PC-3 (cell line): ENCODE measurements at regions not wholly inside any gene's neighbourhood (a gene's known extent, or its start where the extent isn't known, plus 50 kb on each side); places are given as distances from the start of the nearest gene placed in this dataset.
"Not testable (repeated sequence)": the region's sequence is repeated elsewhere in the genome, so short reads cannot be mapped to it uniquely, and the experiment has no call there.

Source experiments
- ATAC-seq: fragments of 200-7000 bp; cut with Tn5 transposase; 2 replicates; pipeline ENCODE4 v1.9.1; 2020; ENCODE audit warnings: mild to moderate bottlenecking, moderate library complexity
- BruUV-seq: library from RNA; stranded (reverse); fragments of 400-500 nt; replicated peaks from 2 replicates; lab custom pipeline; 2021; lab: Mats Ljungman, UMichigan
- CTCF ChIA-PET: fragments of 300-600 bp; sonication (Branson Sonifier 250); formaldehyde crosslinking; loops from one replicate; lab custom pipeline; 2022; ENCODE audit warnings: antibody characterized with exemption; lab: Charles Lee
- POLR2A ChIA-PET: fragments of 300-600 bp; sonication (Branson Sonifier 250); formaldehyde crosslinking; loops from one replicate; lab custom pipeline; 2022; ENCODE audit warnings: antibody characterized with exemption; ENCODE audit not compliant: unreplicated experiment; lab: Charles Lee
- DNase-seq: peaks from one replicate; pipeline ENCODE4 v3.0.0-alpha.2; 2015
- H2AFZ ChIP-seq: fragments of 300-600 bp; sonication (generic); 2 replicates; pipeline ENCODE4 v1.6.0; 2016; ENCODE audit warnings: antibody characterized with exemption, low read length
- H3F3A ChIP-seq: fragments of 300-600 bp; sonication (generic); one replicate; pipeline ENCODE4 v1.6.0; 2017; ENCODE audit warnings: antibody characterized with exemption, low read length, control low read depth, mild to moderate bottlenecking; ENCODE audit not compliant: unreplicated experiment
- H3K27ac ChIP-seq: fragments of 300-600 bp; sonication (generic); 2 replicates; pipeline ENCODE4 v1.5.1; 2016; ENCODE audit warnings: mild to moderate bottlenecking, low read length
- H3K27me3 ChIP-seq: fragments of 300-600 bp; sonication (generic); 2 replicates; pipeline ENCODE4 v1.6.1; 2016; ENCODE audit warnings: low read length, mixed read lengths
- H3K36me3 ChIP-seq: fragments of 300-600 bp; sonication (generic); 2 replicates; pipeline ENCODE4 v1.6.1; 2016; ENCODE audit warnings: low read depth, mixed run types, low read length, mixed read lengths
- H3K4me1 ChIP-seq: fragments of 300-600 bp; sonication (generic); 2 replicates; pipeline ENCODE4 v1.5.1; 2016; ENCODE audit warnings: low read length; ENCODE audit not compliant: insufficient read depth
- H3K4me2 ChIP-seq: fragments of 300-600 bp; sonication (generic); 2 replicates; pipeline ENCODE4 v1.6.0; 2016; ENCODE audit warnings: low read length
- H3K4me3 ChIP-seq: fragments of 300-600 bp; sonication (generic); 2 replicates; pipeline ENCODE4 v1.5.1; 2016; ENCODE audit warnings: mild to moderate bottlenecking, low read length, mixed read lengths
- H3K79me2 ChIP-seq: fragments of 300-600 bp; sonication (generic); 2 replicates; pipeline ENCODE4 v1.6.1; 2017; ENCODE audit warnings: low read length, mixed read lengths
- H3K9ac ChIP-seq: fragments of 300-600 bp; sonication (generic); 2 replicates; pipeline ENCODE4 v1.6.0; 2016; ENCODE audit warnings: mild to moderate bottlenecking, low read length
- H3K9me2 ChIP-seq: fragments of 300-600 bp; sonication (generic); replicated peaks from 2 replicates; pipeline ENCODE4 v1.6.1; 2016; ENCODE audit warnings: mixed run types, low read length, mixed read lengths
- H3K9me3 ChIP-seq: fragments of 300-600 bp; sonication (generic); 2 replicates; pipeline ENCODE4 v1.6.1; 2016; ENCODE audit warnings: low read length, mixed read lengths
- H4K20me1 ChIP-seq: fragments of 300-600 bp; sonication (generic); 2 replicates; pipeline ENCODE4 v1.6.1; 2016; ENCODE audit warnings: low read length, mixed read lengths
- CTCF ChIP-seq: fragments of 300-600 bp; sonication (generic); conservative IDR thresholded peaks from 2 replicates; pipeline ENCODE4 v1.5.1; 2017; ENCODE audit warnings: antibody characterized with exemption, low read depth, mild to moderate bottlenecking, low read length
- EZH2 ChIP-seq: fragments of 300-600 bp; sonication (generic); IDR thresholded peaks from one replicate; pipeline ENCODE4 v1.6.1; 2017; ENCODE audit warnings: antibody characterized with exemption, mild to moderate bottlenecking, low read length; ENCODE audit not compliant: unreplicated experiment
- EZH2phosphoT487 ChIP-seq: fragments of 300-600 bp; sonication (generic); IDR thresholded peaks from 2 replicates; pipeline ENCODE4 v1.6.1; 2018; ENCODE audit warnings: mild to moderate bottlenecking, antibody characterized with exemption, low read length, borderline replicate concordance
- intact Hi-C: fragments of 100-400 bp; cut with micrococcal nuclease; formaldehyde crosslinking; loops from 2 replicates; pipeline ENCODE4 v1.9.0; 2023

- DNase-seq, result no peak
- Histone ChIP-seq H2AFZ (no peak overlapping the region), H3K4me3 (no peak overlapping the region), H3K9me3 (no peaks in the 10 kb centered on the region), H4K20me1 (no peaks in the 10 kb centered on the region), H3K27ac (no peak overlapping the region), H3K4me1 (no peaks in the 10 kb centered on the region), H3K9ac (no peak overlapping the region), H3K36me3 (no peaks in the 10 kb centered on the region), H3K79me2 (no peaks in the 10 kb centered on the region), H3K4me2 (no peak overlapping the region), H3K9me2 (no peaks in the 10 kb centered on the region), H3K27me3 (0 out of 2 replicates have a peak, but pooled peaks cover 4% of the 10 kb centered on the region), H3F3A (no peaks in the 10 kb centered on the region)
- ChIA-PET CTCF (no interaction called here), POLR2A (no interaction called here)
- no TSS peak for BruUV-seq
- TF ChIP-seq EZH2 (no peak), CTCF (no peak), EZH2phosphoT487 (no peak)
- intact Hi-C loops, result no loop called here
- no peak for ATAC-seq
These were observed 211.8 kb downstream of the UQCRFS1 start for GRCh38 chr19:29001141-29001581.

- H3K9me2 ChIP-seq, result no peaks in the 10 kb centered on the region
- no peak overlapping the region for H3K4me3 ChIP-seq
- H3K9ac ChIP-seq, result no peak overlapping the region
- POLR2A ChIA-PET, result no interaction called here
- H3K9me3 ChIP-seq, result no peaks in the 10 kb centered on the region
- intact Hi-C loops, result no loop called here
- H3K27ac ChIP-seq, result no peak overlapping the region
- H4K20me1 ChIP-seq, result no peaks in the 10 kb centered on the region
- H3K79me2 ChIP-seq, result no peaks in the 10 kb centered on the region
- ATAC-seq (no peak), DNase-seq (no peak)
- H2AFZ ChIP-seq, result no peak overlapping the region
- 0 out of 2 replicates have a peak, but pooled peaks cover 4% of the 10 kb centered on the region for H3K27me3 ChIP-seq
- H3K4me1 ChIP-seq, result no peaks in the 10 kb centered on the region
- TF ChIP-seq EZH2phosphoT487, result no peak
- TF ChIP-seq EZH2, result no peak
- TF ChIP-seq CTCF, result no peak
- H3F3A ChIP-seq, result no peaks in the 10 kb centered on the region
- CTCF ChIA-PET, result no interaction called here
- no TSS peak for BruUV-seq
- H3K4me2 ChIP-seq, result no peak overlapping the region
- H3K36me3 ChIP-seq, result no peaks in the 10 kb centered on the region
These were observed 213.1 kb downstream of the UQCRFS1 start for GRCh38 chr19:28999724-29000433.

GRCh38 chr19:28998974-28999373, 214.0 kb downstream of the UQCRFS1 start:
- no peaks in the 10 kb centered on the region for H3K9me2 ChIP-seq
- no peaks in the 10 kb centered on the region for H4K20me1 ChIP-seq
- no peak overlapping the region for H3K9ac ChIP-seq
- no peaks in the 10 kb centered on the region for H3K4me1 ChIP-seq
- no peaks in the 10 kb centered on the region for H3K36me3 ChIP-seq
- no peaks in the 10 kb centered on the region for H3K9me3 ChIP-seq
- no peaks in the 10 kb centered on the region for H3F3A ChIP-seq
- POLR2A ChIA-PET, result no interaction called here
- DNase-seq (no peak), ATAC-seq (no peak)
- no peak overlapping the region for H3K27ac ChIP-seq
- no peak overlapping the region for H3K4me2 ChIP-seq
- no TSS peak for BruUV-seq
- no peak for TF ChIP-seq EZH2phosphoT487
- no peak for TF ChIP-seq CTCF
- no peak for TF ChIP-seq EZH2
- no peak overlapping the region for H3K4me3 ChIP-seq
- CTCF ChIA-PET, result no interaction called here
- intact Hi-C loops, result no loop called here
- H3K27me3 ChIP-seq, result 0 out of 2 replicates have a peak, but pooled peaks cover 4% of the 10 kb centered on the region
- H2AFZ ChIP-seq, result no peak overlapping the region
- H3K79me2 ChIP-seq, result no peaks in the 10 kb centered on the region

- H3K79me2 ChIP-seq, H3F3A ChIP-seq, CTCF ChIA-PET, DNase-seq, H3K9me3 ChIP-seq, BruUV-seq, H3K4me3 ChIP-seq, H3K9me2 ChIP-seq, POLR2A ChIA-PET, H3K4me1 ChIP-seq, H2AFZ ChIP-seq, H4K20me1 ChIP-seq, intact Hi-C loops, H3K9ac ChIP-seq, ATAC-seq, H3K4me2 ChIP-seq, H3K27me3 ChIP-seq, H3K36me3 ChIP-seq, H3K27ac ChIP-seq: not testable (repeated sequence)
These were observed 215.1 kb downstream of the UQCRFS1 start for GRCh38 chr19:28997866-28998265.
